ENCODE measurements at regions not wholly inside any gene's neighbourhood (a gene's known extent, or its start where the extent isn't known, plus 50 kb on each side); places are given as distances from the start of the nearest gene placed in this dataset.

DNA sequence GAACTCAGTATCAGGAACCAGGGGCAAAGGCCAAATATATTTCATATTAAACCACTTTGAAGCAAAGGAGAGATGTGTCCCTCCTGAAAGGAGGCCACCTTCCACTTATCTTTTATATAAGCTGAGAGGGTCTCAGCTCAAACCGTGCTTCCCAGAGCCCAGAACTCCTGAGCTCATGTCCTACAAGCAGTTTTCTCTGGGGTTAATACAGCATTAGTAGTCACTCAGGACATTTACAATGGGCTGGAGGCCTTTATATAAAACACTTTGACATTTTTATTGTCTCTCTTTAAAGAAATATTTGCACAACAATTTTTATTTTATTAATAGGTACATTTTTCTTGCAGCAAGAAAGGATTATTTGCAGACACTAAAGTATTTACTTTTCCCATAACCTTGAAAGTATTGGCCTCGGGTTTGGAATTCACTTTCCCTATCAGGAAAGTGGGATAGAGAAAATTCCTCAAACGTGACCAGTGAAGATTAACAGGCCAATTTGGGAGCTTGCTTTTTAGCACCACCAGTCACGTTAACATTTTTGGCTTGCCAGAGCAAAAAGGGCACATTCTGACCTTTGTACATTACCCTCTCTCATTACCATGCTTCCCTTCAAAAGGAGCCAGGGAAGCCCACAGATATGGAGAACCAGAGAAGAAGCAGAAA, 464.9 kb upstream of the NRP1 start:
- TF ChIP-seq POLR2AphosphoS5 (IDR thresholded peaks at IDR 0.05; ENCODE audit: low read depth, low read length) (no peak), TAF1 (IDR thresholded peaks at IDR 0.05; ENCODE audit: borderline replicate concordance, insufficient read depth, low read length) (no peak)

All from PFSK-1 (cell line).